ENCODE measurements at regions not wholly inside any gene's neighbourhood (a gene's known extent, or its start where the extent isn't known, plus 50 kb on each side); places are given as distances from the start of the nearest gene placed in this dataset.
A peak's percentile ranks its signal among the peaks of the same experiment; 100 is the strongest.

- H3K27ac ChIP-seq = no peak overlapping the region
- peaks cover 0 to 3% (median under 1%) of the 10 kb centered on the region in 10 experiments; a peak in 7 of 20 replicates for H3K4me1 ChIP-seq
- no peaks in the 10 kb centered on the region for H3K36me3 ChIP-seq
- H3K9me3 ChIP-seq (replicated peaks in 1 of 11) = no peaks in the 10 kb centered on the region
- no peak overlapping the region for H3K4me3 ChIP-seq
- no peak overlapping the region for H3K9ac ChIP-seq
- no peak for TF ChIP-seq Cebpa-rat (IDR thresholded peaks at IDR 0.05)
- no peaks in the 10 kb centered on the region for H3K27me3 ChIP-seq
- H3K4me2 ChIP-seq = no peak overlapping the region
- H4K20me1 ChIP-seq = no peaks in the 10 kb centered on the region
Observed at GRCh38 chr2:176763851-176764404, 448.7 kb upstream of the HNRNPA3 start.

- Histone ChIP-seq H3K9ac (no peak overlapping the region), H3K4me2 (no peak overlapping the region), H3K4me1 (peaks cover 0 to 12% (median 11%) of the 10 kb centered on the region in 10 experiments; a peak in 12 of 20 replicates), H4K20me1 (no peaks in the 10 kb centered on the region), H3K4me3 (no peak overlapping the region), H3K27me3 (no peaks in the 10 kb centered on the region), H3K27ac (no peak overlapping the region), H3K9me3 (replicated peaks in 1 of 11) (no peaks in the 10 kb centered on the region), H3K36me3 (no peaks in the 10 kb centered on the region)
- TF ChIP-seq Cebpa-rat (IDR thresholded peaks at IDR 0.05) = no peak
Observed at GRCh38 chr2:176764921-176765320, 447.7 kb upstream of the HNRNPA3 start.

- no peaks in the 10 kb centered on the region for H4K20me1 ChIP-seq
- H3K36me3 ChIP-seq = no peaks in the 10 kb centered on the region
- H3K9ac ChIP-seq = no peak overlapping the region
- peaks cover 0 to 21% (median 16%) of the 10 kb centered on the region in 10 experiments; a peak in 12 of 20 replicates for H3K4me1 ChIP-seq
- no peak overlapping the region for H3K27ac ChIP-seq
- peaks cover 0 to 2% (median 0%) of the 10 kb centered on the region in 11 experiments; a peak in 2 of 22 replicates for H3K9me3 ChIP-seq (replicated peaks in 1 of 11)
- no peak overlapping the region for H3K4me2 ChIP-seq
- H3K4me3 ChIP-seq = no peak overlapping the region
- TF ChIP-seq Cebpa-rat (IDR thresholded peaks at IDR 0.05) = no peak
- H3K27me3 ChIP-seq = no peaks in the 10 kb centered on the region
Observed at GRCh38 chr2:176766005-176766404, 446.6 kb upstream of the HNRNPA3 start.

- Histone ChIP-seq H3K4me1 (peaks cover 0 to 21% (median 16%) of the 10 kb centered on the region in 10 experiments; a peak in 12 of 20 replicates), H3K9me3 (replicated peaks in 1 of 11) (peaks cover 16 to 23% (median 22%) of the 10 kb centered on the region in 11 experiments), H3K27me3 (no peaks in the 10 kb centered on the region), H4K20me1 (no peaks in the 10 kb centered on the region), H3K4me2 (no peak overlapping the region), H3K4me3 (no peak overlapping the region), H3K9ac (no peak overlapping the region), H3K36me3 (no peaks in the 10 kb centered on the region), H3K27ac (no peak overlapping the region)
- TF ChIP-seq Cebpa-rat (IDR thresholded peaks at IDR 0.05) = no peak
Observed at GRCh38 chr2:176768185-176768584, 444.4 kb upstream of the HNRNPA3 start.

GRCh38 chr2:176769021-176769420 is 443.6 kb upstream of the HNRNPA3 start:
- H3K27me3 ChIP-seq = no peaks in the 10 kb centered on the region
- no peak for TF ChIP-seq Cebpa-rat (IDR thresholded peaks at IDR 0.05)
- H3K9me3 ChIP-seq (replicated peaks in 1 of 11) = peaks cover 24 to 32% (median 30%) of the 10 kb centered on the region in 11 experiments
- H3K4me2 ChIP-seq = peak overlapping the region in 7 of 11 experiments; percentile 20 to 66 (median 50); a peak in 13 of 22 replicates
- no peak overlapping the region for H3K27ac ChIP-seq
- no peak overlapping the region for H3K4me3 ChIP-seq
- H3K4me1 ChIP-seq = peaks cover 0 to 21% (median 16%) of the 10 kb centered on the region in 10 experiments; a peak in 12 of 20 replicates
- no peaks in the 10 kb centered on the region for H4K20me1 ChIP-seq
- H3K36me3 ChIP-seq = no peaks in the 10 kb centered on the region
- H3K9ac ChIP-seq = no peak overlapping the region

- H3K9ac ChIP-seq = no peak overlapping the region
- peak overlapping the region in 8 of 11 experiments; percentile 20 to 66 (median 50); a peak in 16 of 22 replicates for H3K4me2 ChIP-seq
- no peak overlapping the region for H3K4me3 ChIP-seq
- no peaks in the 10 kb centered on the region for H3K36me3 ChIP-seq
- no peak overlapping the region for H3K27ac ChIP-seq
- no peaks in the 10 kb centered on the region for H3K27me3 ChIP-seq
- H3K9me3 ChIP-seq (replicated peaks in 1 of 11) = peaks cover 29 to 39% (median 37%) of the 10 kb centered on the region in 11 experiments
- no peaks in the 10 kb centered on the region for H4K20me1 ChIP-seq
- H3K4me1 ChIP-seq = peaks cover 0 to 21% (median 16%) of the 10 kb centered on the region in 10 experiments; a peak in 12 of 20 replicates
- TF ChIP-seq Cebpa-rat (IDR thresholded peaks at IDR 0.05) = no peak
Observed at GRCh38 chr2:176769499-176770370, 442.9 kb upstream of the HNRNPA3 start.

GRCh38 chr2:176772816-176773215 is 439.8 kb upstream of the HNRNPA3 start:
- Histone ChIP-seq H3K9me3 (replicated peaks in 1 of 11) (peaks cover 29 to 41% (median 38%) of the 10 kb centered on the region in 11 experiments), H3K36me3 (no peaks in the 10 kb centered on the region), H3K4me3 (no peak overlapping the region), H4K20me1 (no peaks in the 10 kb centered on the region), H3K9ac (no peak overlapping the region), H3K4me2 (no peak overlapping the region), H3K4me1 (peaks cover 0 to 21% (median 16%) of the 10 kb centered on the region in 10 experiments; a peak in 12 of 20 replicates), H3K27me3 (no peaks in the 10 kb centered on the region), H3K27ac (no peak overlapping the region)
- TF ChIP-seq Cebpa-rat (IDR thresholded peaks at IDR 0.05) = no peak

- no peaks in the 10 kb centered on the region for H3K27me3 ChIP-seq
- no peak overlapping the region for H3K9ac ChIP-seq
- H3K9me3 ChIP-seq (replicated peaks in 1 of 11) = peaks cover 29 to 41% (median 38%) of the 10 kb centered on the region in 11 experiments
- no peak for TF ChIP-seq Cebpa-rat (IDR thresholded peaks at IDR 0.05)
- H3K36me3 ChIP-seq = no peaks in the 10 kb centered on the region
- no peak overlapping the region for H3K4me2 ChIP-seq
- no peaks in the 10 kb centered on the region for H4K20me1 ChIP-seq
- H3K4me1 ChIP-seq = peaks cover 0 to 9% (median 6%) of the 10 kb centered on the region in 10 experiments; a peak in 13 of 20 replicates
- no peak overlapping the region for H3K4me3 ChIP-seq
- no peak overlapping the region for H3K27ac ChIP-seq
Observed at GRCh38 chr2:176774766-176775451, 437.7 kb upstream of the HNRNPA3 start.

GRCh38 chr2:176777262-176777661 is 435.3 kb upstream of the HNRNPA3 start:
- H3K4me3 ChIP-seq = no peak overlapping the region
- peaks cover 3 to 11% (median 8%) of the 10 kb centered on the region in 10 experiments; a peak in 12 of 20 replicates for H3K4me1 ChIP-seq
- H3K27me3 ChIP-seq = no peaks in the 10 kb centered on the region
- H3K27ac ChIP-seq = no peak overlapping the region
- H3K9me3 ChIP-seq (replicated peaks in 1 of 11) = peaks cover 35 to 41% (median 38%) of the 10 kb centered on the region in 11 experiments
- no peak overlapping the region for H3K9ac ChIP-seq
- no peak overlapping the region for H3K4me2 ChIP-seq
- no peaks in the 10 kb centered on the region for H4K20me1 ChIP-seq
- no peaks in the 10 kb centered on the region for H3K36me3 ChIP-seq
- no peak for TF ChIP-seq Cebpa-rat (IDR thresholded peaks at IDR 0.05)
